ENCODE measurements at regions not wholly inside any gene's neighbourhood (a gene's known extent, or its start where the extent isn't known, plus 50 kb on each side); places are given as distances from the start of the nearest gene placed in this dataset.
"Not testable (repeated sequence)": the region's sequence is repeated elsewhere in the genome, so short reads cannot be mapped to it uniquely, and the experiment has no call there.

GRCh38 chr2:16745466-16745865, 79.8 kb upstream of the CYRIA start:
- no peak for DNase-seq

GRCh38 chr2:16744521-16744920, 78.9 kb upstream of the CYRIA start:
- DNase-seq: no peak

GRCh38 chr2:16742026-16742425, 76.4 kb upstream of the CYRIA start:
- DNase-seq: no peak

- no peak for DNase-seq
These were observed 75.9 kb upstream of the CYRIA start for GRCh38 chr2:16741498-16741897.

- no peak for DNase-seq
These were observed 74.3 kb upstream of the CYRIA start for GRCh38 chr2:16739778-16740581.

- no peak for DNase-seq
These were observed 73.0 kb upstream of the CYRIA start for GRCh38 chr2:16738361-16739225.

GRCh38 chr2:16737812-16738211, 72.2 kb upstream of the CYRIA start:
- no peak for DNase-seq

GRCh38 chr2:16736633-16737032, 71.0 kb upstream of the CYRIA start:
- DNase-seq: no peak

- DNase-seq: no peak
These were observed 63.7 kb upstream of the CYRIA start for GRCh38 chr2:16729335-16729734.

- no peak for DNase-seq
These were observed 62.9 kb upstream of the CYRIA start for GRCh38 chr2:16728351-16729136.

- DNase-seq: not testable (repeated sequence)
These were observed 62.2 kb upstream of the CYRIA start for GRCh38 chr2:16727849-16728248.

GRCh38 chr2:16727256-16727655, 61.6 kb upstream of the CYRIA start:
- DNase-seq: no peak

GRCh38 chr2:16726577-16726976, 60.9 kb upstream of the CYRIA start:
- no peak for DNase-seq

GRCh38 chr2:16726147-16726546, 60.5 kb upstream of the CYRIA start:
- DNase-seq: no peak

- DNase-seq: no peak
These were observed 59.9 kb upstream of the CYRIA start for GRCh38 chr2:16725549-16725948.

- no peak for DNase-seq
These were observed 57.0 kb upstream of the CYRIA start for GRCh38 chr2:16722677-16723076.

- DNase-seq: no peak
These were observed 56.5 kb upstream of the CYRIA start for GRCh38 chr2:16722126-16722525.

GRCh38 chr2:16721529-16721928, 55.9 kb upstream of the CYRIA start:
- DNase-seq: not testable (repeated sequence)

- DNase-seq: not testable (repeated sequence)
These were observed 55.1 kb upstream of the CYRIA start for GRCh38 chr2:16720737-16721136.

- no peak for DNase-seq
These were observed 53.8 kb upstream of the CYRIA start for GRCh38 chr2:16719485-16719808.

- DNase-seq: no peak
These were observed 53.2 kb upstream of the CYRIA start for GRCh38 chr2:16718576-16719484.

- DNase-seq: peak; percentile 38
These were observed 51.8 kb upstream of the CYRIA start for GRCh38 chr2:16717477-16717876.

Measured in CD4-positive, alpha-beta T cell treated with Interferon gamma for 1 hour (primary cell).